ENCODE measurements at regions not wholly inside any gene's neighbourhood (a gene's known extent, or its start where the extent isn't known, plus 50 kb on each side); places are given as distances from the start of the nearest gene placed in this dataset.

DNA sequence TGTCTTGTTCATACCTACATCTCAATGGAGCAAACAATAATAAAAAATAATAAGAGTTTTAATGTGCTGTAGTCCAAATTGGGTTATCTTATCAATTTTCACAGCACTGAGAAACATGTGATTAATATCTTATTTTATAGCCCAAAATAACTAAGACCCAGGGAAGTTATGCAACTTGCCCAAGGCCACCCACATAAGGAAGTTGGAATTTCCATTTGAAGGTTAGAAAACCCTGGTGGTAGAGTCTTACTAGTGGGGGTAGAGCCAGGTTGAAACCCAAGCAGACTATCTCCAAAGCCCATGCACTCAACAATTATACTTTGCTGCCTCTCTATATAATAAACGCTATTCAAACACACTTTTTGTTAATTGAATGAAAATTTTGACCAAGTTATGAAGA, 270.0 kb upstream of the CAND1 start:
- TF ChIP-seq CTCF (IDR thresholded peaks at IDR 0.05), result no peak
- TF ChIP-seq POLR2A (IDR thresholded peaks at IDR 0.05), result no peak
- no peak for TF ChIP-seq EP300 (IDR thresholded peaks at IDR 0.05)

Measured in tibial nerve (tissue), 4 donors.